NCI-H1436 (cell line): ENCODE measurements at regions not wholly inside any gene's neighbourhood (a gene's known extent, or its start where the extent isn't known, plus 50 kb on each side); places are given as distances from the start of the nearest gene placed in this dataset.
"Not testable (repeated sequence)": the region's sequence is repeated elsewhere in the genome, so short reads cannot be mapped to it uniquely, and the experiment has no call there.

ENCODE experiments used
- DNase-seq: peaks from one replicate; lab custom pipeline; 2025; lab: John Stamatoyannopoulos, UW

DNA sequence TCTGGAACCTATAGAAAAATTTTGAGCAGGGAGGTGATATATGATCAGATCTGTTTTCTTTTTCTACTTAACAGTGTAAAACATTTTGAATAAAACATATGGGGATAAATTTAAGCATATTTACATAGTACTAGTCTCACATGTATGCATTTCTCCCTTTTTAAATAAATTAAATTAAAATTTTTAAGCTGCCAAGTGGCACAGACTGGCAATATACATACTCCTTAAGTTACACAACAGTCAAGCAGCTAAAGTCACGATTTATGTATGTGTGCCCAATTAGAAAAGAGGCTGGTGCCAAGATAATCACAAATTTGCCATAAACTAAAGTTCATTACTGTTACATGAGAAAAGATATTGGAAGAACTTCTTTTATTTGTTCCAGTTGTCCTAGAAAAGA, 532.0 kb downstream of the RWDD3 start:
- DNase-seq: no peak

DNA sequence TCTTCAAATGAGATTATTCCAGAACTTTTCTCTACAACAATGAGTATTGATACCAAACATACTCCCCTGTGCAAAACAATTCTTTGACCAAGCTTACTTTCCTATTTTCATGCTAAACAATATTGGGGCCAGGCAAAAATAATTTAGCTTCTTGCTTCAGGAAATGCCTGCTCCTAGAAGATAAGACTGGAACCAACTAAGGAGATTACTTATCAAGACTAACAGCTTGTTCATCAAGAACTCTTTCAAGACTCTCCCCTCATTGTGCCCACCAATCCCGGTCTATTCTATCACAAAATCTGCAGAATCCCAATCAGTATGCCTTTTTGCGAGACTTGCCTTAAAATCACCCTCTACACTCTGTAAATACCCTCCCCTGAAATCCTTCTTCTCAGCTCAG, 536.6 kb downstream of the RWDD3 start:
- no peak for DNase-seq

- DNase-seq: no peak
Observed at GRCh38 chr1:95778217-95778616, 544.2 kb downstream of the RWDD3 start.

GRCh38 chr1:95780836-95781235, 546.8 kb downstream of the RWDD3 start:
- DNase-seq: no peak

DNA sequence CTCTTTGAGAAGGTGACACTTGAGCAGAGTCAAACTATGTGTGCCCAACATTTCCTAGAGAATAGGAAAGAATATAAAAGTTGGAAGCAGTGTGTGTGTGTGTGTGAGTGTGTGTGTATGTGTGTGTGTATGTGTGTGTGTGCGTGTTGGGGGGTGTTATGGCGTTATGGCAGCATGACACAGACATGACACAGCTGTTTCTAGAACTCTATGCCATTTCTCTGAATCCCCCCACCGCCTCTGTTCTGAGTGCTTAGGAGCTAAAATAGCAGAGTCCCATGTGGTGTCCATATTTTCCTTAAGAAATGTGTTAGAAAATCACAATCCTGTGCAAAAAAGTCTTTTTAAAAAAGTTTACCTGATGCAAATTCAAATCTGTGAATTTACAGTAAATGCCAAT, 556.1 kb downstream of the RWDD3 start:
- no peak for DNase-seq

DNA sequence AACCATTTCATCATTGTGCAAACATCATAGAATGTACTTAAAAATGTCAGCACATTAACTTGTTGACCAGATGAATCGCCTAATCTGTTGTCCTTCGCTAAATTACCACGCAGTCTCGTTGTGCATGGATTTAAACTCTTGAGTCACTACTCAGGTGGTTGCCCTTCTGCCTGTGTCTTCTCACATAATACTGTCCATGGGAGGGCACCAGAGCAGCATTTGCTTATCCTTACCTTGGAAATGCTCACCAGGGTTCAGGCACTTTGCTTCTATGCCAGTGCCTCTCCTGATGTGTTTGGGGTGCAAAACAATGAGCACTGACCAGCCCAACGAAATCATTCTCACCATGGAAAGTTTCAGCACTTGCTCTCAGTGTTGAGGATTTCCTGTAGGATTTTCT, 559.9 kb downstream of the RWDD3 start:
- no peak for DNase-seq

DNA sequence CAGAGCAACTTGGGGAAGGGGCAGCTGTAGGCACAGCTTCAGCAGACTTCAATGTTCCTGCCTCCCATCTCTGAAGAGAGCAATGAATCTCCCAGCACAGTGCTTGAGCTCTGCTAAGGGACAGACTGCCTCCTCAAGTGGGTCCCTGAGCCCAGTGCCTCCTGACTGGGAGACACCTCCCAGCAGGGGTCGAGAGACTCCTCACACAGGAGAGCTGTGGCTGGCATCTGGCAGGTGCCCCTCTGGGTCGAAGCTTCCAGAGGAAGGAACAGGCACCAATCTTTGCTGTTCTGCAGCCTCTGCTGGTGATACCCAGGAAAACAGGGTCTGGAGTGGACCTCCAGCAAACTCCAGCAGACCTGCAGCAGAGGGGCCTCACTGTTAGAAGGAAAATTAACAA, 563.8 kb downstream of the RWDD3 start:
- DNase-seq: not testable (repeated sequence)

DNA sequence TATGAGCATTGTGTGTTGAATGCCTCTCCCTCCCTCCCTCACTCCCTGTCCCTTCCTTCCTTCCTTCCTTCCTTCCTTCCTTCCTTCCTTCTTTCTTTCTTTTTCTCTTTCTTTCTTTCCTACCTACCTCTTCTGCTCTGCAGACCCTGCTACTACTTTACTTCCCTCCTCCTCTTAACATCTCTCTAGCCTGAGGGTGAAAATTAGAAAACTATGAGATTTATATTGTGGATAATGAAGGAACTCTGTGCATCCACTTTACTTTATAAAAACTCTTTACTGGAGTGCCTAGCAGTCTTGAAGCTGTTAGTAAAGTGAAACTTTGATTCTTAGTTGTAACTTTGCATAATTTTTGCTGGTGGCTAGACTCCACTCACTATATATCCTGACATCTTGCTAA, 572.2 kb downstream of the RWDD3 start:
- DNase-seq: no peak

DNA sequence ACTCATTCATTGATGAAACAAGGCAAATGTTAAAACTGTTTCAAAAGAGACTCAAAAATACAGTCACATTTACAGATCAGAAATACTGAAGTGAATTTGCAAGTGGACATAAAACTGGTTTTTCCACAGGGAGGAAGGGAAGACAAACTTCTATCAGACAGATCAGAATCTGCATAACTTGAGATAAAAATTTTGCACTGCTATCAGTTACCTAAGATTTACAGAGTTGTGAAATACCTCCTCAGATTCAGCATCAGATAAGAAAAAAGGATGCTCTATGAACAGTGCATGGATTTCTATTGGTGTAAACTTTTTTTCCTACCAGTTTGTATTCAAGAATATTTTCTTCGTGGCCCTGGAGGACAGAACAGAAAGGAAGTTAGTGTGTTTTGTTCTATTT, 575.4 kb downstream of the RWDD3 start:
- DNase-seq: no peak

GRCh38 chr1:95815511-95815910, 581.5 kb downstream of the RWDD3 start:
- no peak for DNase-seq

DNA sequence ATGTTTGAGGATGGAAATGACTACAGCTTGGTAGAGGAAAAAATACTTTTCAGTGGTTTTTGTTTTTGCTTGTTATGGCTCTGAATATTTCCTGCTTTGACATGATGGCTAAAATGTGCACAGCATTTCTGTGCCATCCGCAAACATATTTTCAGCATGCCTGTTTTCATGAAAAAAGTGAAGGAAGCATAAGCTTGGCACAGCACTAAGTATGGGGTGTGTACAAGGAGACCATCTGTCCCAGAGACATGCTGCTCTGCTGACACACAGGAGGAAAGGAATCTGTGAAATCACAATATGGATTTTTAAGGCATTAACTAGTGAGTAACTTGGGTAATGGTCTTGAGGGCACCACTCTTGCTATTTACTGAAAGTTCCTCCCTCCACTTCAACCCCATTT, 595.5 kb downstream of the RWDD3 start:
- no peak for DNase-seq

DNA sequence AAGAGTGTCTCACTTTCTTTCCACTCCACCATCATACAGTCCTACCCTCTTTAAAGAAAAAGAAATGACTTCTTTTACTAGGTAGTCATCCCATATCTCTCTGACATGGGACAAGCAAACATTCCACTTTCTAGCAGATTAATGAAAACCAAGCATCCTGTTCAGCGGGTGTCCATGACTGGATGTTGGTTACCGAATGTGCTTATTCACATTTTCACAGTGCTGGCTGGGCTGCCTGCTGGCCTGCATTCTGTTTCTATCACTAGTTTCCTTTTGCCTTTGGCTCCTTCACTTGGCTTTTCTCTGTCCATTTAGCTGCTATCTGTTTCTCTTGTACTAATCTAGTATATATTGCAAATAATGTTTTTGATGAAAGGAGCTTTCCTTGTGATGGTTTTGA, 598.4 kb downstream of the RWDD3 start:
- no peak for DNase-seq

DNA sequence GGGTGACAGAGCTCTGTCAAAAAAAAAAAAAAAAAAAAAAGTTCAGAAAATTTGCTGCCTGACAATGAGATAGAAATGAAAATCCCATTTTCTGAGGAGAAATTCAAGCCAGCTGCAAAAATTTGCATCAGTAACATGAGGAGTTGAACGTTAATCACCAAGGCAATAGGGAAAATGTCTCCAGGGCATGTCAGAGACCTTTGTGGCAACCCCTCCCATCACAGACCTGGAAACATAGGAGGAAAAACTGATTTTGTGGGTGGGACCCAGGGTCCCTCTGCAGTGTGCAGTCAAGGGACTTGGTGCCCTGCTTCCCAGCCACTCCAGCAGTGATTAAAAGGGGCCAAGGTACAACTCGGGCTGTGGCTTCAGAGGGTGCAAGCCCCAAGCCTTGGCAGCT, 615.4 kb downstream of the RWDD3 start:
- no peak for DNase-seq

DNA sequence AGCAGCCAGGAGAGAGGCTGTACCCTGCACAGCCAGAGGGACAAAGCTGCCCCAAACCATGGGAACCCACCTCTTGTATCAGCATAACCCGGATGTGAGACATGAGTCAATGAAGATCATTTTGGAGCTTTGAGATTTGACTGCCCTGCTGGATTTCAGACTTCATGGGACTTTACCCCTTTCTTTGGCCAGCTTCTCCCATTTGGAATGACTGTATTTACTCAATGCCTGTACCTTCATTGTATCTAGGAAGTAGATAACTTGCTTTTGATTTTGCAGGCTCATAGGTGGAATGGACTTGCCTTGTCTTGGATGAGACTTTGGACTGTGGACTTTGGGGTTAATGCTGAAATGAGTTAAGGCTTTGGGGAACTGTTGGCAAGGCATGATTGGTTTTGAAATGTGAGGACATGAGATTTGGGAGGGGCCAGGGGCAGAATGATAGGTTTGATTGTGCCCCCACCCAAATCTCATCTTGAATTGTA, 616.2 kb downstream of the RWDD3 start:
- no peak for DNase-seq

DNA sequence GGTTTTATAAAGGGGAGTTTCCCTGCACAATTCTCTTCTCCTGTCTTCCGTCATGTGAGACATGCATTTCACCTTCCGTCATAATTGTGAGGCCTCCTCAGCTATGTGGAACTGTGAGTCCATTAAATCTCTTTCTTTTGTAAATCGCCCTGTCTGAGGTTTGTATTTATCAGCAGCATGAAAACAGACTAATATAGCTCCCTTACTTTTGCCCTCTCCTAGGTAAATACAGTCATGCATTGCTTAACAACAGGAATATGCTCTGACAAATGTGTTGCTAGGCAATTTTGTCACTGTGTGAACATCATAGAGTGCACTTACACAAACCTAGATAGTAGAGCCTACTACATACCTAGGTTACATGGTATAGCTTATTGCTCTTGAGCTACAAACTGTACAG, 616.8 kb downstream of the RWDD3 start:
- no peak for DNase-seq

GRCh38 chr1:95852483-95853070, 618.6 kb downstream of the RWDD3 start:
- no peak for DNase-seq

DNA sequence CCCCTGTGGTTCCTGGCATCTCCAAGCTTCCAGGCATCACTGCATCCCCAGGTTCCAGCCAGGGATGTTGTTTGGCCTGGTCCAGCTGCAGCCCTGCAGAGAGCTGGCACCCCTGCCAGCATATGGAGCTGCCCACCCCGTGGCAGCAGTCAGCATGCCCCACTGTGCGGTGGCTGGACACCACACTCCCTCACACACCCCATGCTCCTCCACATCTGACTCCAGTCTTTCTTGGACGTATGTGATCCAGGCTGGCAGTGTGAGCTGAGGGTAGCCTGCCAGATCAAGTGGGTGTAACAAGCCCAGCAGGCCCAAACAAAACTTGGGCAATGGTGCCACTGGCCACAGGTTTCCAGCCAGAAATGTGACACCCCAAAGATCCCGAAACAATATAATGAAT, 620.4 kb downstream of the RWDD3 start:
- no peak for DNase-seq

GRCh38 chr1:95863086-95863485, 629.1 kb downstream of the RWDD3 start:
- DNase-seq: no peak

DNA sequence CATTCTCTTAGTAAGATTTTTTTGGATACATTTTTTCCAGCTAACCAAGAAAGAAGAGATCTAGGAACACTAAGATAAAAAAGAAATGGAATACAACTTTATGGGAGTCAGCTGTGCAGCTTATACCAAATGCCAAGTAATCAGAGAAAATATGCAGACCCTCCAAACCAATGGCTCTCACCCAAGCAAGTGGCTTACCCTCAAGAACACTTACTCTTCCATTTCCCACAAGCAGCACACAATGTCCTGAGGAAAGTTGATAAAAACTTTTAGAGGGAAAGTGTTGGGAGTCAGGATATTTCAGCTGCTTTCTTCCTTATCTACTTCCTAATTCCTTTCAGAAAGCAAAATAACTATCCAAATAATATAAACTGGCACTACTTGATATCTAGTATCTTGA, 631.8 kb downstream of the RWDD3 start:
- DNase-seq: no peak

DNA sequence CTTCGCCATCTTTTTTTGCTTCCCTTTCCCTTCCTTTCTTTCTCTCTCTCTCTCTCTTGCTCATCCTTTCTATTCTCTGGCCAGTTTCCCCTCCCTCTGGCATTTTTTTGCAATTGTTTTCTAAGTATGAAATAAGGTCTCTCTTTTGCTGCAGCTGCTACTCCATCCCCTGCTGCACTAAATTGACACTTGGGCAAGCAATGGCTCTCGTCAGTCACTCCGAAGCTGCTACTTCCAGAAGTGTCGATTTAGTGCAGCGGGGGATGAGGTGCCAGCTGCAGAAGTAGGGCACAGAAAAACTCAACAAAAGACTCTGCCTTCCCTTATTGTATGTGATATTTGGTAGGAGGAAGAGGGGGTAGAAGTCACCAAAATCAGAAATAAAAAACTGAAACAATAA, 642.3 kb downstream of the RWDD3 start:
- DNase-seq: no peak

- no peak for DNase-seq
Observed at GRCh38 chr1:95879498-95880050, 645.6 kb downstream of the RWDD3 start.

GRCh38 chr1:95888941-95889390, 655.0 kb downstream of the RWDD3 start:
- no peak for DNase-seq

DNA sequence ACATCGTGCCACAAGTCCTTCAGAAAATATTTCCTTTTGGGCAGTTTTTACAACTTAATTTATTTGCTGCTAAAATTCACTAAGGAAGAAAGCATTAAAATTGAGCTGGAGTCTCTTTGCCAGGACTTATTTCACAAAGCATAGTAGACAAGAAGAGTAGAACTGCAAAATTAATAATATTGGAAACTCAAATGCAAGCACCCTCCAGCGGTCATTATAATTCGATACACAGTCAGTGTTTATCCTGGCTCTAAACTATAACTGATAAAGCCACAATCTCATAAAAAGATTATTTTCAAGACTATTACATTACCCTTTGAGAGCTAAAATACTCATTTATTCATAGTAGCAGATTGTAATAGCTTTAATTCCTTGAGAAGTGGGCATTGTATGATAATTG, 655.4 kb downstream of the RWDD3 start:
- no peak for DNase-seq

GRCh38 chr1:95893921-95894320, 659.9 kb downstream of the RWDD3 start:
- no peak for DNase-seq
